Stomach (tissue), 8 donors: ENCODE measurements at regions not wholly inside any gene's neighbourhood (a gene's known extent, or its start where the extent isn't known, plus 50 kb on each side); places are given as distances from the start of the nearest gene placed in this dataset.

ENCODE experiments used
- DNase-seq, 2 donors: peaks; one replicate each; pipeline versions ENCODE4 v3.0.0 to v3.0.0-alpha.2; 2013 to 2019
- H3K27ac ChIP-seq, 5 donors: fragments of 200-600 bp in 4 of 5; sonication (generic) in 4 of 5; one replicate each; pipeline ENCODE4 v1.5.1; 2013 to 2019; ENCODE audit warnings: mild to moderate bottlenecking in 1 of 5, moderate library complexity in 1 of 5
- H3K27me3 ChIP-seq, 3 donors: fragments of 200-600 bp; sonication (generic); one replicate each; pipeline ENCODE4 v1.5.1; 2017 to 2019; ENCODE audit warnings: mixed run types in 1 of 3
- H3K36me3 ChIP-seq, 4 donors: fragments of 200-600 bp; sonication (generic); 1 replicate in 3 of 4; 2 replicates in 1 of 4; pipeline ENCODE4 v1.5.1; 2016 to 2019
- H3K4me1 ChIP-seq, 4 donors: fragments of 200-600 bp; sonication (generic); one replicate each; pipeline ENCODE4 v1.5.1; 2016 to 2019
- H3K4me3 ChIP-seq, 4 donors: fragments of 200-600 bp; sonication (generic) in 3 of 4; one replicate each; pipeline ENCODE4 v1.5.1; 2016 to 2019; ENCODE audit warnings: mild to moderate bottlenecking in 1 of 4
- H3K9me3 ChIP-seq, 4 donors: fragments of 200-600 bp; sonication (generic); one replicate each; pipeline ENCODE4 v1.5.1; 2016 to 2019
- EP300 ChIP-seq: sonication (generic); formaldehyde crosslinking; IDR thresholded peaks from one replicate; pipeline ENCODE4 v1.6.1; 2017; ENCODE audit warnings: antibody characterized with exemption
- POLR2A ChIP-seq, 4 donors: fragments of 450-650 bp; IDR thresholded peaks; one replicate each; pipeline ENCODE4 v1.6.1; 2016; ENCODE audit warnings: antibody characterized with exemption in 4 of 4, control low read depth in 2 of 4, mild to moderate bottlenecking in 1 of 4, moderate library complexity in 1 of 4
- POLR2AphosphoS5 ChIP-seq, 3 donors: sonication (generic); formaldehyde crosslinking; IDR thresholded peaks; one replicate each; pipeline ENCODE4 v1.6.1; 2016; ENCODE audit warnings: antibody characterized with exemption in 3 of 3
- WGBS, 5 donors: extraction: QIAGEN DNeasy Blood & Tissue Kit in 3 of 5; methylation state at CpG; one replicate each; pipeline versions ENCODE4 v1.1.5 to v1.1.7; 2013 to 2018; 5-methylcytosine and 5-hydroxymethylcytosine counted together
- intact Hi-C: fragments of 100-400 bp; cut with DNase I; formaldehyde crosslinking; loops from one replicate; pipeline ENCODE4 v1.15.1; 2023; ENCODE audit warnings: low total_unique reads
- TF ChIP-seq, protein P1 (sequence below), 7 experiments: fragments of 450-650 bp in 4 of 7; fragments of 200-600 bp in 3 of 7; sonication (generic) in 3 of 7; IDR thresholded peaks; one replicate each; pipeline ENCODE4 v1.5.1; 2016 to 2019; ENCODE audit warnings: antibody characterized with exemption in 7 of 7, control low read depth in 2 of 7, mild to moderate bottlenecking in 1 of 7
- donor health status: healthy with polysubstance abuse.
- donor health status: Bipolar disorder and iron deficiency.
- donor health status: healthy.

GRCh38 chr1:81174052-81174451, 626.7 kb upstream of the ADGRL2 start:
- H3K27me3 ChIP-seq: no peaks in the 10 kb centered on the region
- peaks cover 0 to 42% (median 22%) of the 10 kb centered on the region in 4 donors for H3K9me3 ChIP-seq
- H3K4me1 ChIP-seq: no peaks in the 10 kb centered on the region
- intact Hi-C loops: no loop called here
- no peaks in the 10 kb centered on the region for H3K36me3 ChIP-seq
- DNase-seq: no peak
- 83 to 100% (median 94%) methylated on average over 2 of the region's 2 CpGs for WGBS, 5 donors
- no peak overlapping the region for H3K4me3 ChIP-seq
- no peak overlapping the region for H3K27ac ChIP-seq
- TF ChIP-seq EP300 (no peak), POLR2AphosphoS5 (IDR thresholded peaks at IDR 0.05) (no peak), POLR2A (IDR thresholded peaks at IDR 0.05) (no peak)
- TF ChIP-seq, protein P1, sequence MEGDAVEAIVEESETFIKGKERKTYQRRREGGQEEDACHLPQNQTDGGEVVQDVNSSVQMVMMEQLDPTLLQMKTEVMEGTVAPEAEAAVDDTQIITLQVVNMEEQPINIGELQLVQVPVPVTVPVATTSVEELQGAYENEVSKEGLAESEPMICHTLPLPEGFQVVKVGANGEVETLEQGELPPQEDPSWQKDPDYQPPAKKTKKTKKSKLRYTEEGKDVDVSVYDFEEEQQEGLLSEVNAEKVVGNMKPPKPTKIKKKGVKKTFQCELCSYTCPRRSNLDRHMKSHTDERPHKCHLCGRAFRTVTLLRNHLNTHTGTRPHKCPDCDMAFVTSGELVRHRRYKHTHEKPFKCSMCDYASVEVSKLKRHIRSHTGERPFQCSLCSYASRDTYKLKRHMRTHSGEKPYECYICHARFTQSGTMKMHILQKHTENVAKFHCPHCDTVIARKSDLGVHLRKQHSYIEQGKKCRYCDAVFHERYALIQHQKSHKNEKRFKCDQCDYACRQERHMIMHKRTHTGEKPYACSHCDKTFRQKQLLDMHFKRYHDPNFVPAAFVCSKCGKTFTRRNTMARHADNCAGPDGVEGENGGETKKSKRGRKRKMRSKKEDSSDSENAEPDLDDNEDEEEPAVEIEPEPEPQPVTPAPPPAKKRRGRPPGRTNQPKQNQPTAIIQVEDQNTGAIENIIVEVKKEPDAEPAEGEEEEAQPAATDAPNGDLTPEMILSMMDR (IDR thresholded peaks at IDR 0.05): no peak

DNA sequence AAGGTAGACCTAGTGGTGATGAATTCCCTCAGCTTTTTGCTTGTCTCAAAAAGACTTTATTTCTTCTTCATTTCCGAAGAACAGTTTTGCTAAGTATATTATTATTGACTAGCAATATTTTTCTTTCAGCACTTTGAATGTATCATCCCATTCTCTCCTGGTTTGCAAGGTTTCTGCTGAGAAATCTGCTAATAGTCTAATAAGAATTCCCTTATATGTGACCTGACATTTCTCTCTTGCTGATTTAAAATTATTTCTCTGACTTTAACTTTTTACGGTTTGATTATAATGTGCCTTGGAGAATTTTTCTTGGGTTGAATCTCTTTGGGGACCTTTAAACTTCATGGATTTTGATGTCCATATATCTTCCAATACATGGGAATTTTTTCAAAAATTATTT, 628.3 kb upstream of the ADGRL2 start:
- H3K36me3 ChIP-seq: no peaks in the 10 kb centered on the region
- no peak overlapping the region for H3K27ac ChIP-seq
- H3K9me3 ChIP-seq: peaks cover 0 to 42% (median 22%) of the 10 kb centered on the region in 4 donors
- H3K27me3 ChIP-seq: no peaks in the 10 kb centered on the region
- TF ChIP-seq EP300 (no peak), POLR2AphosphoS5 (IDR thresholded peaks at IDR 0.05) (no peak), POLR2A (IDR thresholded peaks at IDR 0.05) (no peak)
- TF ChIP-seq, protein P1 (IDR thresholded peaks at IDR 0.05): no peak
- no peak for DNase-seq
- H3K4me1 ChIP-seq: no peaks in the 10 kb centered on the region
- 92 to 96% (median 92%) methylated on average over 2 of the region's 2 CpGs for WGBS, 5 donors
- intact Hi-C loops: no loop called here
- no peak overlapping the region for H3K4me3 ChIP-seq

DNA sequence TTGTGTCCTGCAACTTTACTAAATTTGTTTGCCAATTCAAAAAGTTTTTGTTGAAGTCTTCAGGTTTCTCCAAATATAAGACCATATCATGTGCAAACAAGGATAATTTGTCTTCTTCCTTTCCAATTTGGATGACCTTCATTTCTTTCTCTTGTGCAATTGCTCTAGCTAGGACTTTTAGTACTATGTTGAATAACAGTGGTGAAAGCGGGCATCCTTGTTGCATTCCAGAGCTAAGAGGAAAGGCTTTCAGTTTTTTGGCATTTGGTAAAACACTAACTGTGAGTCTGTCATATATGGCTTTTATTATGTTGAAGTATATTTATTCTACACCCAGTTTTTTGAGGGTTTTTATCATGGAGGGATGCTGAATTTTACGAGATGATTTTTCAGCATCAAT, 630.0 kb upstream of the ADGRL2 start:
- WGBS, 5 donors: 68 to 95% (median 91%) methylated on average over 2 of the region's 2 CpGs
- TF ChIP-seq, protein P1 (IDR thresholded peaks at IDR 0.05): no peak
- TF ChIP-seq POLR2AphosphoS5 (IDR thresholded peaks at IDR 0.05): no peak
- TF ChIP-seq EP300: no peak
- TF ChIP-seq POLR2A (IDR thresholded peaks at IDR 0.05): no peak
- intact Hi-C loops: no loop called here

GRCh38 chr1:81165963-81166362, 634.8 kb upstream of the ADGRL2 start:
- intact Hi-C loops: no loop called here
- no peak for DNase-seq
- no peak for TF ChIP-seq EP300
- TF ChIP-seq POLR2A (IDR thresholded peaks at IDR 0.05): no peak
- no peaks in the 10 kb centered on the region for H3K4me1 ChIP-seq
- WGBS, 5 donors: 81 to 89% (median 86%) methylated on average over 2 of the region's 2 CpGs
- H3K9me3 ChIP-seq: peaks cover 0 to 12% (median 3%) of the 10 kb centered on the region in 4 donors
- H3K4me3 ChIP-seq: no peak overlapping the region
- no peak overlapping the region for H3K27ac ChIP-seq
- H3K36me3 ChIP-seq: no peaks in the 10 kb centered on the region
- H3K27me3 ChIP-seq: no peaks in the 10 kb centered on the region

More for the DNA sequence above, 630.0 kb upstream of the ADGRL2 start:
- no peaks in the 10 kb centered on the region for H3K27me3 ChIP-seq
- H3K4me1 ChIP-seq: no peaks in the 10 kb centered on the region
- H3K27ac ChIP-seq: no peak overlapping the region
- DNase-seq: no peak
- no peak overlapping the region for H3K4me3 ChIP-seq
- peaks cover 0 to 42% (median 22%) of the 10 kb centered on the region in 4 donors for H3K9me3 ChIP-seq
- H3K36me3 ChIP-seq: no peaks in the 10 kb centered on the region

GRCh38 chr1:81160696-81161095, 640.0 kb upstream of the ADGRL2 start:
- Histone ChIP-seq H3K9me3 (peaks cover 0 to 4% (median 0%) of the 10 kb centered on the region in 4 donors), H3K4me3 (no peak overlapping the region), H3K4me1 (peaks cover 0 to 12% (median 6%) of the 10 kb centered on the region in 4 donors), H3K27ac (no peak overlapping the region), H3K27me3 (no peaks in the 10 kb centered on the region), H3K36me3 (no peaks in the 10 kb centered on the region)
- WGBS, 5 donors: 95 to 100% (median 96%) methylated on average over 3 of the region's 3 CpGs
- TF ChIP-seq POLR2A (IDR thresholded peaks at IDR 0.05): no peak
- TF ChIP-seq EP300: no peak
- TF ChIP-seq POLR2AphosphoS5 (IDR thresholded peaks at IDR 0.05): no peak
- TF ChIP-seq, protein P1 (IDR thresholded peaks at IDR 0.05): no peak
- DNase-seq: no peak
- intact Hi-C loops: no loop called here
